MCF 10A (cell line): ENCODE measurements at regions not wholly inside any gene's neighbourhood (a gene's known extent, or its start where the extent isn't known, plus 50 kb on each side); places are given as distances from the start of the nearest gene placed in this dataset.

Experiments
- BruUV-seq: library from RNA; stranded (reverse); fragments of 400-500 nt; replicated peaks from 2 replicates; lab custom pipeline; 2021; lab: Mats Ljungman, UMichigan
- CTCF ChIA-PET: fragments of 300-600 bp; sonication (Branson Sonifier 250); formaldehyde crosslinking; extraction: SDS; loops from one replicate; lab custom pipeline; 2021; ENCODE audit warnings: antibody characterized with exemption, inconsistent platforms; lab: Yijun Ruan, JAX
- POLR2A ChIA-PET: fragments of 300-600, 350-650 bp; sonication (Branson Sonifier 250); formaldehyde crosslinking; extraction: SDS; loops from one replicate; lab custom pipeline; 2020; ENCODE audit warnings: antibody characterized with exemption, inconsistent platforms; lab: Yijun Ruan, JAX
- DNase-seq: peaks from one replicate; pipeline ENCODE4 v3.0.0-alpha.2; 2018; ENCODE audit not compliant: unreplicated experiment
- H3K27ac Mint-ChIP-seq: one replicate; pipeline ENCODE4 v1.8.0; 2022; ENCODE audit warnings: mild to moderate bottlenecking, low read depth, mixed read lengths; ENCODE audit not compliant: unreplicated experiment
- H3K27me3 Mint-ChIP-seq: one replicate; pipeline ENCODE4 v1.8.0; 2022; ENCODE audit warnings: mixed read lengths; ENCODE audit not compliant: insufficient read depth, unreplicated experiment
- H3K36me3 Mint-ChIP-seq: one replicate; pipeline ENCODE4 v1.8.0; 2022; ENCODE audit warnings: mild to moderate bottlenecking, moderate library complexity, mixed read lengths; ENCODE audit not compliant: insufficient read depth, unreplicated experiment
- H3K4me1 Mint-ChIP-seq: one replicate; pipeline ENCODE4 v1.8.0; 2022; ENCODE audit warnings: mixed read lengths; ENCODE audit not compliant: insufficient read depth, unreplicated experiment
- H3K4me3 Mint-ChIP-seq: one replicate; pipeline ENCODE4 v1.8.0; 2022; ENCODE audit warnings: mild to moderate bottlenecking, moderate library complexity, mixed read lengths; ENCODE audit not compliant: unreplicated experiment
- H3K9me3 Mint-ChIP-seq: one replicate; pipeline ENCODE4 v1.8.0; 2022; ENCODE audit warnings: mixed read lengths; ENCODE audit not compliant: unreplicated experiment
- intact Hi-C: fragments of 100-400 bp; cut with micrococcal nuclease; formaldehyde crosslinking; loops from 2 replicates; pipeline ENCODE4 v1.14.1; 2022
- TF ChIP-seq, protein P1 (sequence below): fragments of 200-600 bp; IDR thresholded peaks from one replicate; pipeline ENCODE4 v1.8.0; 2022; ENCODE audit warnings: antibody characterized with exemption, mild to moderate bottlenecking; ENCODE audit not compliant: unreplicated experiment

- Mint-ChIP-seq H3K27me3 (no peaks in the 10 kb centered on the region), H3K36me3 (no peaks in the 10 kb centered on the region), H3K4me1 (no peaks in the 10 kb centered on the region), H3K9me3 (peaks cover 19% of the 10 kb centered on the region), H3K4me3 (no peak overlapping the region), H3K27ac (no peak overlapping the region)
- intact Hi-C loops, result no loop called here
- BruUV-seq, result no TSS peak
- ChIA-PET POLR2A (interaction anchor here (0.8 kb wide), 1 partner anchor 207 kb away, joined by 3 read pairs; no protein-coding TSS in a partner anchor), CTCF (no interaction called here)
- TF ChIP-seq, protein P1, sequence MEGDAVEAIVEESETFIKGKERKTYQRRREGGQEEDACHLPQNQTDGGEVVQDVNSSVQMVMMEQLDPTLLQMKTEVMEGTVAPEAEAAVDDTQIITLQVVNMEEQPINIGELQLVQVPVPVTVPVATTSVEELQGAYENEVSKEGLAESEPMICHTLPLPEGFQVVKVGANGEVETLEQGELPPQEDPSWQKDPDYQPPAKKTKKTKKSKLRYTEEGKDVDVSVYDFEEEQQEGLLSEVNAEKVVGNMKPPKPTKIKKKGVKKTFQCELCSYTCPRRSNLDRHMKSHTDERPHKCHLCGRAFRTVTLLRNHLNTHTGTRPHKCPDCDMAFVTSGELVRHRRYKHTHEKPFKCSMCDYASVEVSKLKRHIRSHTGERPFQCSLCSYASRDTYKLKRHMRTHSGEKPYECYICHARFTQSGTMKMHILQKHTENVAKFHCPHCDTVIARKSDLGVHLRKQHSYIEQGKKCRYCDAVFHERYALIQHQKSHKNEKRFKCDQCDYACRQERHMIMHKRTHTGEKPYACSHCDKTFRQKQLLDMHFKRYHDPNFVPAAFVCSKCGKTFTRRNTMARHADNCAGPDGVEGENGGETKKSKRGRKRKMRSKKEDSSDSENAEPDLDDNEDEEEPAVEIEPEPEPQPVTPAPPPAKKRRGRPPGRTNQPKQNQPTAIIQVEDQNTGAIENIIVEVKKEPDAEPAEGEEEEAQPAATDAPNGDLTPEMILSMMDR, result no peak
- no peak for DNase-seq
These were observed 325.5 kb downstream of the ZIC3 start for GRCh38 chrX:137891431-137891830.

GRCh38 chrX:137896123-137896522 lies 330.2 kb downstream of the ZIC3 start:
- H3K9me3 Mint-ChIP-seq, result peaks cover 11% of the 10 kb centered on the region
- BruUV-seq, result no TSS peak
- intact Hi-C loops, result no loop called here

DNA sequence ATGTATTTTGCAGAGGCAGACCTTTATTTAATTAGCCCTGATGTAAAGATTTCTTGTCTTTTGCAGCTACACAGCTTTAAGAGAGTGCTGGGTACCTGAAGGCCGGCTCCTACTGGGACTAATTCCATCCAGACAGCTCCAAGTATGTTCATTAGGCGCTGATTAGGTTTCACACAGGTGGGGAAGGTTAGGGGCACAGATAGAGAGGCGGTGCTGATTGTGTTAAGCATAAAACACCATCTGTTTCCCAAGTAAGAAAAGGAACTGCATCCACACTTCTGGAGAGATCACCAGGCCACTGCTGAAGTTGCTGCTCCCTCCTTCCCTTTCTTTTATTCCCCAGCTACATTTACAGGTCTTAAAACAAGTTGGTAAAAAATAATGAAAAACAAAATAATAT lies 349.5 kb downstream of the ZIC3 start:
- intact Hi-C loops, result no loop called here
- CTCF ChIA-PET, result interaction anchor here (0.6 to 2.2 kb wide), 4 partner anchors 10 to 482 kb away, joined by 3 to 8 read pairs (median 3); no protein-coding TSS in a partner anchor
- Mint-ChIP-seq H3K27me3 (no peaks in the 10 kb centered on the region), H3K9me3 (peaks cover 8% of the 10 kb centered on the region), H3K4me3 (no peak overlapping the region), H3K4me1 (no peaks in the 10 kb centered on the region), H3K36me3 (no peaks in the 10 kb centered on the region), H3K27ac (no peak overlapping the region)
- no TSS peak for BruUV-seq
- DNase-seq, result no peak
- TF ChIP-seq, protein P1, result no peak
- POLR2A ChIA-PET, result interaction anchor here (0.6 to 1.4 kb wide), 2 partner anchors 11 to 23 kb away, joined by 4 to 5 read pairs; no protein-coding TSS in a partner anchor

More at GRCh38 chrX:137896123-137896522, 330.2 kb downstream of the ZIC3 start:
- Mint-ChIP-seq H3K27me3 (no peaks in the 10 kb centered on the region), H3K4me1 (no peaks in the 10 kb centered on the region), H3K27ac (no peak overlapping the region), H3K36me3 (no peaks in the 10 kb centered on the region), H3K4me3 (no peak overlapping the region)
- TF ChIP-seq, protein P1, result no peak
- CTCF ChIA-PET, result no interaction called here
- POLR2A ChIA-PET, result no interaction called here
- no peak for DNase-seq

DNA sequence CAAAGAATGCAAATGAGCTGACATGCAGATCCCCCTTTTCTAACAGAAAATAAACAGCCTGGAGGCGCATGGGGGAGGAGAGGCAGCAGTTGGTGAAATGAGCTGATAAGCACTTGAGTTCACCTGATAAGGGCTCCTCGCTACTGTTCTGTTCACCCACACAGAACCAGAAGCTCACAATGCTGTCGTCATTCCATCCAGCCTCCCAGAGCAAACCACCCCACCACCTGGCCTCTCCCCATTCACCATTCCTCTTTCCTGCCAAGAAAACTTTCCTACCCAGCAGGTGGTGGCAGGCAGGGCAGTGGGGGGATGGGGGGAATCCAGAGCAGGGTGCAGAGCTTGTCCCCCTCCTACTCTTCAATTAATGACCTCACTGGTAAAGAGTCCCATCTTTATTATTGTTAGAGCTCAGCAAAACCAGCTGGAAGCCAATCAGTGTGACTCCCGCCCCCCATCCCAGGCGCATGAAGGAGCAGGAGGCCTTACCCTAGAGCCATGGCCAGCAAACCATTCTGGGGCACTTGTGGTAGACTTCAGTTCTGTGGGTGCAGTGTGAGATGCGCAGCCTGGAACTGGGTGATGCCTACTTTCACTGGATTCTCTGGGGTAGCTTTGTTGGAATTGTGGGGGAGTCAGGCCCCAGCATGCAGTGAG lies 350.3 kb downstream of the ZIC3 start:
- Mint-ChIP-seq H3K27me3 (no peaks in the 10 kb centered on the region), H3K9me3 (peaks cover 8% of the 10 kb centered on the region), H3K36me3 (no peaks in the 10 kb centered on the region), H3K27ac (no peak overlapping the region), H3K4me3 (no peak overlapping the region), H3K4me1 (no peaks in the 10 kb centered on the region)
- peak; percentile 0 for DNase-seq
- TF ChIP-seq, protein P1, result no peak
- ChIA-PET POLR2A (interaction anchor here (1.4 kb wide), 1 partner anchor 10 kb away, joined by 5 read pairs; no protein-coding TSS in a partner anchor), CTCF (interaction anchor here (0.6 to 1.8 kb wide), 4 partner anchors 9 to 483 kb away, joined by 3 to 10 read pairs (median 3); no protein-coding TSS in a partner anchor)
- intact Hi-C loops, result no loop called here
- no TSS peak for BruUV-seq
